H1 (cell line): ENCODE measurements at regions not wholly inside any gene's neighbourhood (a gene's known extent, or its start where the extent isn't known, plus 50 kb on each side); places are given as distances from the start of the nearest gene placed in this dataset.
"Not testable (repeated sequence)": the region's sequence is repeated elsewhere in the genome, so short reads cannot be mapped to it uniquely, and the experiment has no call there.

ENCODE experiments used
- CTCF ChIA-PET: fragments of 300-600 bp; sonication (Branson Sonifier 250); formaldehyde crosslinking; loops from one replicate; lab custom pipeline; 2021; ENCODE audit not compliant: partially characterized antibody; lab: Charles Lee
- POLR2A ChIA-PET: fragments of 300-600 bp; sonication (Branson Sonifier 250); formaldehyde crosslinking; loops from one replicate; lab custom pipeline; 2021; ENCODE audit warnings: inconsistent platforms; ENCODE audit not compliant: partially characterized antibody; lab: Charles Lee
- DNase-seq, 2 experiments: peaks; one replicate each; pipeline versions ENCODE4 v3.0.0 to v3.0.0-alpha.2; 2010 to 2022; ENCODE audit warnings: low spot score in 2 of 2, low read depth in 1 of 2, mixed read lengths in 1 of 2
- FAIRE-seq: peaks from 2 replicates; lab custom pipeline; 2011; peaks lifted over from hg19 to GRCh38; lab: Jason Lieb, UNC
- H2AFZ ChIP-seq: 2 replicates; pipeline ENCODE4 v1.8.1; 2012; ENCODE audit warnings: low read length, inconsistent platforms
- H2AK5ac ChIP-seq: 2 replicates; pipeline ENCODE4 v1.6.1; 2013; ENCODE audit warnings: low read depth, low read length
- H2BK120ac ChIP-seq: replicated peaks from 2 replicates; pipeline ENCODE3; 2013; ENCODE audit warnings: low read depth, low read length, inconsistent platforms
- H2BK12ac ChIP-seq: 2 replicates; pipeline ENCODE4 v1.6.1; 2013; ENCODE audit warnings: low read depth, low read length
- H2BK15ac ChIP-seq: 2 replicates; pipeline ENCODE4 v1.6.1; 2013; ENCODE audit warnings: low read length
- H2BK20ac ChIP-seq: 2 replicates; pipeline ENCODE4 v1.6.1; 2013; ENCODE audit warnings: low read length
- H2BK5ac ChIP-seq: 2 replicates; pipeline ENCODE4 v1.6.1; 2013; ENCODE audit warnings: low read depth, low read length
- H3K14ac ChIP-seq: 2 replicates; pipeline ENCODE4 v1.6.1; 2013; ENCODE audit warnings: inconsistent platforms; ENCODE audit not compliant: insufficient read length
- H3K18ac ChIP-seq: 2 replicates; pipeline ENCODE4 v1.6.1; 2013; ENCODE audit warnings: low read length; ENCODE audit errors: extremely low read depth
- H3K23ac ChIP-seq: 2 replicates; pipeline ENCODE4 v1.6.1; 2013; ENCODE audit warnings: inconsistent platforms; ENCODE audit not compliant: insufficient read length
- H3K23me2 ChIP-seq: 2 replicates; pipeline ENCODE4 v1.6.1; 2013; ENCODE audit warnings: low read depth, low read length
- H3K27ac ChIP-seq: 2 replicates; pipeline ENCODE4 v1.6.1; 2011; ENCODE audit warnings: low read depth, low read length, inconsistent platforms
- H3K27me3 ChIP-seq, 4 experiments: replicated peaks in 1 of 4; 1 replicate in 1 of 4; 2 replicates in 3 of 4; pipeline versions ENCODE4 v1.6.1 to v1.8.1; 2011 to 2013; ENCODE audit warnings: low read length in 3 of 4, mild to moderate bottlenecking in 3 of 4, inconsistent platforms in 2 of 4, mixed read lengths in 2 of 4, moderate library complexity in 1 of 4; ENCODE audit not compliant: control insufficient read depth in 3 of 4, insufficient read depth in 3 of 4; ENCODE audit errors: extremely low read depth in 1 of 4
- H3K36me3 ChIP-seq, 4 experiments: 2 replicates each; pipeline versions ENCODE4 v1.6.1 to v1.8.1; 2011 to 2013; ENCODE audit warnings: mild to moderate bottlenecking in 4 of 4, low read length in 3 of 4, moderate library complexity in 2 of 4, control low read depth in 1 of 4, inconsistent platforms in 1 of 4; ENCODE audit not compliant: insufficient read depth in 4 of 4, control insufficient read depth in 2 of 4
- H3K4ac ChIP-seq: replicated peaks from 2 replicates; pipeline ENCODE3; 2013; ENCODE audit warnings: low read length, low read depth, mixed read lengths, inconsistent platforms; ENCODE audit not compliant: insufficient read length
- H3K4me1 ChIP-seq, 4 experiments: replicated peaks in 1 of 4; 1 replicate in 1 of 4; 2 replicates in 3 of 4; pipeline versions ENCODE4 v1.6.1 to v1.8.1; 2011 to 2013; ENCODE audit warnings: low read length in 3 of 4, inconsistent platforms in 2 of 4, mixed read lengths in 1 of 4; ENCODE audit not compliant: insufficient read depth in 4 of 4, control insufficient read depth in 3 of 4
- H3K4me2 ChIP-seq, 2 experiments: 2 replicates each; pipeline versions ENCODE4 v1.6.1 to v1.8.1; 2011 to 2013; ENCODE audit warnings: low read depth in 2 of 2, low read length in 2 of 2, control low read depth in 1 of 2, inconsistent platforms in 1 of 2, mild to moderate bottlenecking in 1 of 2; ENCODE audit not compliant: insufficient read depth in 1 of 2
- H3K4me3 ChIP-seq, 4 experiments: fragments of 200-600, 300-600 bp in 1 of 4; sonication (generic), shearing (Covaris generic), sonication (Bioruptor Twin) in 1 of 4; 2 replicates each; pipeline versions ENCODE4 v1.5.1 to v1.8.1; 2011 to 2016; ENCODE audit warnings: low read length in 4 of 4, low read depth in 3 of 4, control low read depth in 2 of 4, inconsistent platforms in 2 of 4, mild to moderate bottlenecking in 2 of 4, mixed read lengths in 1 of 4, moderate library complexity in 1 of 4; ENCODE audit not compliant: insufficient read depth in 2 of 4; ENCODE audit errors: extremely low read depth in 1 of 4
- H3K56ac ChIP-seq: replicated peaks from 2 replicates; pipeline ENCODE3; 2013; ENCODE audit warnings: low read depth, mild to moderate bottlenecking, mixed read lengths, low read length, inconsistent platforms; ENCODE audit not compliant: insufficient read length
- H3K79me1 ChIP-seq: 2 replicates; pipeline ENCODE4 v1.6.1; 2013; ENCODE audit warnings: low read depth, low read length, control low read depth
- H3K79me2 ChIP-seq, 2 experiments: 2 replicates each; pipeline versions ENCODE4 v1.6.1 to v1.8.1; 2012 to 2013; ENCODE audit warnings: low read length in 2 of 2, mild to moderate bottlenecking in 2 of 2, inconsistent platforms in 1 of 2; ENCODE audit not compliant: insufficient read depth in 2 of 2, control insufficient read depth in 1 of 2
- H3K9ac ChIP-seq, 4 experiments: replicated peaks in 1 of 4; 1 replicate in 1 of 4; 2 replicates in 3 of 4; pipeline versions ENCODE4 v1.6.1 to v1.8.1; 2011 to 2013; ENCODE audit warnings: low read depth in 3 of 4, low read length in 3 of 4, control low read depth in 2 of 4, mild to moderate bottlenecking in 2 of 4, moderate library complexity in 2 of 4, inconsistent platforms in 1 of 4; ENCODE audit errors: extremely low read depth in 1 of 4
- H3K9me3 ChIP-seq, 2 experiments: 2 replicates each; pipeline versions ENCODE4 v1.6.1 to v1.8.1; 2012 to 2013; ENCODE audit warnings: mild to moderate bottlenecking in 2 of 2, moderate library complexity in 2 of 2, control low read depth in 1 of 2, inconsistent platforms in 1 of 2, low read depth in 1 of 2, low read length in 1 of 2, mixed read lengths in 1 of 2; ENCODE audit not compliant: insufficient read depth in 2 of 2
- H4K20me1 ChIP-seq, 2 experiments: replicated peaks in 1 of 2; 2 replicates each; pipeline versions ENCODE3 to v1.8.1; 2011 to 2013; ENCODE audit warnings: inconsistent platforms in 2 of 2, low read length in 2 of 2, mild to moderate bottlenecking in 1 of 2; ENCODE audit not compliant: insufficient read depth in 2 of 2, control insufficient read depth in 1 of 2
- H4K5ac ChIP-seq: 2 replicates; pipeline ENCODE4 v1.6.1; 2013; ENCODE audit warnings: low read length, low read depth, mixed read lengths, inconsistent platforms; ENCODE audit not compliant: insufficient read length
- H4K8ac ChIP-seq: 2 replicates; pipeline ENCODE4 v1.8.0; 2013; ENCODE audit warnings: mild to moderate bottlenecking, moderate library complexity, low read length, inconsistent platforms; ENCODE audit not compliant: insufficient read depth; ENCODE audit errors: extremely low read depth
- H4K91ac ChIP-seq: replicated peaks from 2 replicates; pipeline ENCODE3; 2013; ENCODE audit warnings: low read length, mixed read lengths, inconsistent platforms; ENCODE audit not compliant: insufficient read length
- WGBS, 2 experiments: shearing (Covaris generic) in 1 of 2; methylation state at CpG; one replicate each; pipeline versions ENCODE4 v1.1.6 to v1.1.7; 2013 to 2015; ENCODE audit warnings: low lambda C conversion rate in 2 of 2, mixed read lengths in 2 of 2, inconsistent platforms in 1 of 2, low coverage in 1 of 2, missing lambda C conversion rate in 1 of 2; ENCODE audit not compliant: insufficient replicate concordance in 2 of 2, insufficient coverage in 1 of 2, insufficient read length in 1 of 2; ENCODE audit errors: extremely low coverage in 1 of 2, missing lambda C conversion rate in 1 of 2; 5-methylcytosine and 5-hydroxymethylcytosine counted together

DNA sequence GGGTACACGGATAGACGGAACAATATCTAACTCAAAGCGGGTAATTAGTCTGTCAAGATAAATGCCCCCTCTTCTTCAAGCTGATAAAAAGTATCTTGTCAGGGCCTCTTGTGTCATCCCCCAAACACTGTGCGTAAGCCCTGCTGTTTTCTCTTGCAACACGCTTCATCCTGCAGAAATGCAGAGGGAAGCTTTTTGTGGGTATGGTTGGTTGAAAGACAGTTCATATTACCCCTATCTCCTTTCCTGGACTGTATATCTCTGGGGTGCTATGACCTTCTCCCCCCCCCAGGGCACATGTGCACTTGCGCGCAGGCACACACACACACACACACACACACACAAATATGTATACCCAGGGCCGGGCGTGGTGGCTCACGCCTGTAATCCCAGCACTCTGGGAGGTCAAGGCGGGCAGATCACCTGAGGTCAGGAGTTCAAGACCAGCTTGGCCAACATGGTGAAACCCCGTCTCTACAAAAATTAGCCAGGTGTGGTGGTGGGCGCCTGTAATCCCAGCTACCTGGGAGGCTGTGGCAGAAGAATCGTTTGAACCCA, 143.6 kb upstream of the CITED2 start:
- H3K56ac ChIP-seq, H2BK12ac ChIP-seq, H3K4me3 ChIP-seq, H4K91ac ChIP-seq, H2BK120ac ChIP-seq, H3K36me3 ChIP-seq, H3K14ac ChIP-seq, H3K23me2 ChIP-seq, POLR2A ChIA-PET, H2BK20ac ChIP-seq, H2AK5ac ChIP-seq, H3K18ac ChIP-seq, DNase-seq, H3K9me3 ChIP-seq, H3K4me2 ChIP-seq, H3K23ac ChIP-seq, H3K9ac ChIP-seq, H2AFZ ChIP-seq, H3K4ac ChIP-seq, FAIRE-seq, H3K79me1 ChIP-seq, H2BK15ac ChIP-seq, H4K8ac ChIP-seq, H3K27ac ChIP-seq, H3K27me3 ChIP-seq, H4K20me1 ChIP-seq, H3K79me2 ChIP-seq, H3K4me1 ChIP-seq, H4K5ac ChIP-seq, H2BK5ac ChIP-seq: not testable (repeated sequence)
- 87% methylated on average over 11 of the region's 14 CpGs; no CpG with 5 or more reads in 1 of the 2 experiments for WGBS, 2 experiments
- CTCF ChIA-PET = interaction anchor here (0.6 to 0.8 kb wide), 2 partner anchors 25 to 1550 kb away, joined by 3 read pairs; no protein-coding TSS in a partner anchor
